Hematopoietic multipotent progenitor cell treated with erythropoietin and hydrocortisone succinate and interleukin-3 and kit ligand, for 4 days (in vitro differentiated cells): ENCODE measurements at regions not wholly inside any gene's neighbourhood (a gene's known extent, or its start where the extent isn't known, plus 50 kb on each side); places are given as distances from the start of the nearest gene placed in this dataset.
"Not testable (repeated sequence)": the region's sequence is repeated elsewhere in the genome, so short reads cannot be mapped to it uniquely, and the experiment has no call there.

Source experiments
- DNase-seq: peaks from one replicate; pipeline ENCODE4 v3.0.0-alpha.2; 2015

GRCh38 chr4:114251020-114251419 lies 271.6 kb upstream of the ARSJ start:
- DNase-seq: no peak

- no peak for DNase-seq
Observed at GRCh38 chr4:114252499-114252898, 273.1 kb upstream of the ARSJ start.

DNA sequence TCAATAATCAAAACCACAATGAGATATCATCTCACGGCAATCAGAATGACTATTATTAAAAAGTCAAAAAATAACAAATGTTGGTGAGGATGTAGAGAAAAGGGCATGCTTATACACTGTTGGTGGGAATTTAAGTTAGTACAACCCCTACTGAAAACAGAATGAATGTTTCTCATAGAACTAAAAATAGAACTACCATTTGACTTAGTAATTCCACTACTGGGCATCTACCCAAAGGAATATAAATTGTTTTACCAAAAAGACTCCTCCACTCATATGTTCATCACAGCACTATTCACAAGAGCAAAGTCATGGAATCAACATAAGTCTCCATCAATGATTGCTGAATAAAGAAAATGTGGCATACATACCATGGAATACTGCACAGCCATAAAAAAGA lies 278.1 kb upstream of the ARSJ start:
- no peak for DNase-seq

GRCh38 chr4:114262421-114262820 lies 283.0 kb upstream of the ARSJ start:
- DNase-seq: not testable (repeated sequence)

DNA sequence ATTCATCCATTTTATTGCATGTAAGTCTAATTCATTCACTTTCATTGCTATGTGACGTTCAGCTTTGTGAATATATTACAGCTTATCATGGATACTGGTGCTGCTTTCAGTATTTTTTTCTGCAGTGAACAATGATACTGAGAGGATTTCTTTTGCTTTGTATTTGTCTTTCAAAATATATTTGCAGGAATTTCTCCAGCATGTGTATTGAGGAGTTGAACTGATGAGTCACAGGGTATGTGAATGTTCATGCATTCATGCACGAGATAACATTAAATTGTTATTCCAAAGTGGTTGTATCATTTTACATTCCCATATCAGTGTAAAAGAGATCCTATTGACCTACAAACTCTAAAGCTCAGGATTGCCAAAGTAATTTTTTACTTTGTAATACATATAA lies 283.8 kb upstream of the ARSJ start:
- DNase-seq: no peak

- no peak for DNase-seq
Observed at GRCh38 chr4:114264452-114264851, 285.0 kb upstream of the ARSJ start.

DNA sequence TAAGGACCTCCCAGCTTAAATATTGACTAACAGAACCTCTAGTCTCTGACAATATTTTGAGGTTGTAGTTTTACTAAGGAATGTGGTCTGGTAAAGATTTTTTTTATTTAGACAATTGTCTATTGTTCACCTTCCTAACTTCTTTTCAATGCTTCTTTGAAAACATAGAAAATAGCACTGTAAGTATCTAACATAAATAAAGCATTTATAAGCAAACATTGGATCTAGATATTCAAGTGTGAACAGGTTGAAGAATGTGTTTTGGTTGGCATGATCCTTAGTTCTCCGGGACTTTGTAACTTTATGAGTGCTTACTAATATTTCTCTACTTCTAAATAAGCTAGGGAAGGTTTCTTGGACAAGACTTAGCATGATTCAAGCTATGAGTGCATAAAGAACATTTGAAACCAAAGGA lies 285.4 kb upstream of the ARSJ start:
- no peak for DNase-seq

- DNase-seq: no peak
Observed at GRCh38 chr4:114265342-114265741, 285.9 kb upstream of the ARSJ start.

GRCh38 chr4:114267976-114268375 lies 288.5 kb upstream of the ARSJ start:
- DNase-seq: no peak

- DNase-seq: no peak
Observed at GRCh38 chr4:114271031-114271430, 291.6 kb upstream of the ARSJ start.

- no peak for DNase-seq
Observed at GRCh38 chr4:114272226-114272625, 292.8 kb upstream of the ARSJ start.

GRCh38 chr4:114273238-114273637 lies 293.8 kb upstream of the ARSJ start:
- DNase-seq: peak; percentile 9

- DNase-seq: no peak
Observed at GRCh38 chr4:114277690-114278089, 298.2 kb upstream of the ARSJ start.

GRCh38 chr4:114279066-114279465 lies 299.6 kb upstream of the ARSJ start:
- no peak for DNase-seq

GRCh38 chr4:114279711-114280110 lies 300.3 kb upstream of the ARSJ start:
- DNase-seq: no peak

GRCh38 chr4:114280645-114281044 lies 301.2 kb upstream of the ARSJ start:
- no peak for DNase-seq

DNA sequence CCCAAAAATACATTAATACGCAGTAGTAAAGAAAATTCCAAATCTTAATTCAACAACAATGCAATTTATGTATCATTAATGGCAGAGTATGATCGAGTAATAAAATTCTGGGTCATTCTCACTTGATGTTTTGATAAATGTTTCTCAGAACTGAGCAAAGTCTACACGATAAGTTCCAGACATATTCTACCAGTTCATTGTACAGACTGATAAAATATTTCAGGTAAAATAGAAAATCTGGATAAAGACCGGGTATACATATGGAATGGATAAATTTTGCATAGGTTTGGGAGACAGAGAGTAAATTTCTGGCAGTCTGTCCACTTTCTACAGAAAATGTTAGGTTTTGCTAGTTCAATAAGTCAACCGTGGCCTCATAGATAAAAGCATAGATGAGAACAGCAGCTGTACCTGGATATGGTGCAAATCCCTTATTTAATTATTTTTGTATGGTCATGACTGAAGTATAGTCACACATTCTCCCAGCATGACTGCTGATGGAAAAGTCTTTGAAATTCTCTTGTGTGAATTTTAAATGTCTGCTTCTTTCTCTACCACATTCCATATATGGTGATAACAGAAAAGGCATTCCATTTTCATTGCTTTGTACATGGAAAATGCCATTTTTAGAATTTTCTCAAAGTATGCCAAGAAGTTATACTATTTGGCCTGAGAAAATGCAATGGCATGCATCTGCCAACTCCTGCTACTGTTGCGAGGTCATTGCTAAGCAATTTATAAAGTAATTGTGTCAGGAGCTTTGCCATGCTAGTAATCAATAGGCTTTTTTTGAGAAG lies 301.9 kb upstream of the ARSJ start:
- DNase-seq: no peak

- peak; percentile 11 for DNase-seq
Observed at GRCh38 chr4:114282937-114283336, 303.5 kb upstream of the ARSJ start.

DNA sequence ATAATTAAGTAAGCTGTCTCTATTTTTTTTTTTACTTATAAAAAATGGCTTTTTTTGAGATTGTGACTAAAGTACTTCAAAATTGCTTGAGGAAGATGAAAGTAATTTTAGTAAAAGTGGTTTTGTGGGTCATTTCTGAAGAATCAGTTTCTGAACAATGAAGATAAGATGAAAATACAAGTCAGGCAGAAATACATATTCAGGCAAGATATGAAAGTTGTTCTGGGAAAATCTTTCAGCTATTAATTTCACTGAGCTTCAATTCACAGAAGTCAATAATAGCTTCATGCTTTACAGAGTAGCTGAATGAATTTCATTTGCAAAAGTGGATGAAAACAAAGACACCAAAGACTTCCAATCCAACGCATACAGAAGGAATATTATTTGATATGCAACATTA lies 305.2 kb upstream of the ARSJ start:
- DNase-seq: no peak

DNA sequence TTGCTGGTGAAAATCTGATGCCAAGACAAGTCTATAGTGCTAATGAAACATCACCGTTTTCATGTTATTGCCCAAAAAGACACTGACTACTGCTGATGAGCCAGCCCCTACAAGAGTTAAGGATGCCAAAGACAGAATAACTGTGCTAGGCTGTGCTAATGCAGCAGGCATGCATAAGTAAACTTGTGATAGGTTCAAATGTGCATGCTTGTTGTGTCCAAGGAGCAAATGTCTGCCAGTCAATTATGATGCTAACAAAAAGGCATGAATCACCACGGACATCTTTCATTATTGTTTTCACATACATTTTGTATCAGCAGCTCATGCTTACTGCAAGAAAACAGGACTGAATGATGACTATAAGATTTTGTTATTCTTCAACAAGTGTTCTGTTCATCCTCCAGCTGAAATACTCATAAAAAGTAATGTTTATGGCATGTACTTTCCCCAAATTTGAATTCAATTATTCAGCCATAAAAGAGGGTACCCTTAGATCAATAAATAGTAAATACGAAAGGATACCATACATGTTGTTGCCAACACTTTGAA lies 306.9 kb upstream of the ARSJ start:
- DNase-seq: no peak

GRCh38 chr4:114287079-114287696 lies 307.7 kb upstream of the ARSJ start:
- no peak for DNase-seq

DNA sequence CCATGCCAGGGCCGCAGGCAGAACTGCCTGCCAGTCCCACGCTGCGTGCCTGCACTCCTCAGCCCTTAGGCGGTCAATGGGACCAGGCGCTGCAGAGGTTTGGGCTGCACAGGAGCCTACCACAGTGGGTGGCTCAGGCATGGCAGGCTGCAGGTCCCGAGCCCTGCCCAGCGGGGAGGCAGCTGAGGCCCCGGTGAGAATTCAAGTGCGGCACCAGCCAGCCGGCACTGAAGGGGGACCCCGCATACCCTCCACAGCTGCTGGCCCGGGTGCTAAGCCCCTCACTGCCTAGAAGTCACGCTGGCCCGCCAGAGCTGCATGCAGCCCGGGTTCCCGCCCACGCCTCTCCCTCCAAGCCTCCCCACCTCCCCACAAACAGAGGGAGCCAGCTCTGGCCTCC lies 302.5 kb upstream of the UGT8 start:
- no peak for DNase-seq

- DNase-seq: no peak
Observed at GRCh38 chr4:114302472-114302871, 296.1 kb upstream of the UGT8 start.

DNA sequence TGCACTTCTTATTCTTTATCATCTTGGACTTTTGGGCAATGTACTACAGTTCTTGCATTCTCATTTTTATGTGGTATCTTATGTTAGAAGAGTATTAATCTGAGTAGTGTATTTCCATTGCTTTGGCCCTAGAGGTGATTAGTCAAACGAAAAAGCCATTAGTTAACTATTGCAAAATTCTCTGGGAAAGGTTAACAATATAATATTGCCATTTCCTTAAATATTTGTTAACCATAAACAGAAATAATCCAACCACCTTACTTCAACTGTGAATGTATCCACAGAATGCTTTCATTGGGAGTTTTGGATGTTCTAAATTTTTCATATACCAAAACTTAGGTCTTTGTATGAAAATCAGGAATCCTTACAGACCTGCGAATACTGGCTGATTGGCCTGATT lies 294.6 kb upstream of the UGT8 start:
- no peak for DNase-seq

- no peak for DNase-seq
Observed at GRCh38 chr4:114304567-114304966, 294.0 kb upstream of the UGT8 start.
